ENCODE measurements at regions not wholly inside any gene's neighbourhood (a gene's known extent, or its start where the extent isn't known, plus 50 kb on each side); places are given as distances from the start of the nearest gene placed in this dataset.
"Not testable (repeated sequence)": the region's sequence is repeated elsewhere in the genome, so short reads cannot be mapped to it uniquely, and the experiment has no call there.

DNA sequence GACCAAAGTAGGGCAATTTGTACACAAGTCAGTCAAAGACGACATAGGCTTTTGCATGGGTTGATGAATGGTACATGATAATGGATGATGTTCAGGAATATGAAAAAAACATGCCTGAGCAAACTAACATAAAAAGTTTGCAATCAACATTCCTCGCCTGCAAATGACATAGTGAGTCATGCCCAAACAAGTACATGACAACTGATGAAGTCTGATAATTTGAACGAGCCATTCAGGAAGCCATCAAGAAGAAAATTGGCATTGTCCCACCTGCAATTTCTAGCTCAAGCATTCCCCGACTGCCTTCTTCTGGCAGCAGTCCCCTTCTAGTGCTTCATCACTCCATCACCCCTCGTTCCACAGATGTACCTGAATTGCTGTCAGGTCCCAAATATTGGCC lies 118.4 kb upstream of the NR5A2 start:
- H3K27me3 Mint-ChIP-seq: peaks cover 14% of the 10 kb centered on the region
- no peak overlapping the region for H3K4me3 Mint-ChIP-seq

DNA sequence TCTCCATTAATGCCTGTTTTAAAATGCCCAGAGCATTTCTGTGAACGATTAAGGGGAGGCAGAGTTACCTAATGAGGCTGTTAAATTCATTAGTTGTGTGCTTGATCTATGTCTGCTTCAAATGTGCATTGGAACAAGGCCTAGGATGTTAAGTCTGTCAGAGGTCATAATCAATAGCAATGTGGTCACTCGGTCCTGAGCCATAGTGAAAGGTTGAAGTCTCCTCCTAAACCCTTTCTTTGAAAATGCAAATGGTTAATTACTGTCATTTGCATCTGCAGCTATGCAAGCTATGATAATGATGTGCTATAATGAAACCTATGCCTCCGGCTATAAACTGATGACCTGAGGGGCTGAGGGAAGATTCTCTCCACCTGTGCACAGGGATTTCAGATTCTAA lies 114.2 kb upstream of the NR5A2 start:
- peaks cover 21% of the 10 kb centered on the region for H3K27me3 Mint-ChIP-seq
- no peaks in the 10 kb centered on the region for H3K4me1 Mint-ChIP-seq (ENCODE audit: low read depth)
- H3K4me3 Mint-ChIP-seq: no peak overlapping the region
- no peaks in the 10 kb centered on the region for H3K36me3 Mint-ChIP-seq (ENCODE audit: low read depth)
- H3K27ac Mint-ChIP-seq: no peak overlapping the region
- no peak for DNase-seq
- no peaks in the 10 kb centered on the region for H3K9me3 Mint-ChIP-seq

More for the DNA sequence above, 118.4 kb upstream of the NR5A2 start:
- no peaks in the 10 kb centered on the region for H3K4me1 Mint-ChIP-seq (ENCODE audit: low read depth)
- H3K36me3 Mint-ChIP-seq (ENCODE audit: low read depth): no peaks in the 10 kb centered on the region
- no peaks in the 10 kb centered on the region for H3K9me3 Mint-ChIP-seq
- H3K27ac Mint-ChIP-seq: no peak overlapping the region
- no peak for DNase-seq

- no peak for DNase-seq
- Mint-ChIP-seq H3K36me3 (ENCODE audit: low read depth) (no peaks in the 10 kb centered on the region), H3K27ac (no peak overlapping the region), H3K27me3 (peaks cover 21% of the 10 kb centered on the region), H3K4me1 (ENCODE audit: low read depth) (no peaks in the 10 kb centered on the region), H3K4me3 (no peak overlapping the region), H3K9me3 (no peaks in the 10 kb centered on the region)
Observed at GRCh38 chr1:199914546-199914945, 113.0 kb upstream of the NR5A2 start.

- H3K27ac Mint-ChIP-seq: no peak overlapping the region
- no peaks in the 10 kb centered on the region for H3K9me3 Mint-ChIP-seq
- no peaks in the 10 kb centered on the region for H3K36me3 Mint-ChIP-seq (ENCODE audit: low read depth)
- H3K4me3 Mint-ChIP-seq: no peak overlapping the region
- H3K4me1 Mint-ChIP-seq (ENCODE audit: low read depth): no peaks in the 10 kb centered on the region
- H3K27me3 Mint-ChIP-seq: peaks cover 38% of the 10 kb centered on the region
- DNase-seq: no peak
Observed at GRCh38 chr1:199918196-199918769, 109.2 kb upstream of the NR5A2 start.

- no peak for DNase-seq
- Mint-ChIP-seq H3K4me1 (ENCODE audit: low read depth) (no peaks in the 10 kb centered on the region), H3K36me3 (ENCODE audit: low read depth) (no peaks in the 10 kb centered on the region), H3K27ac (no peak overlapping the region), H3K27me3 (peaks cover 42% of the 10 kb centered on the region), H3K9me3 (no peaks in the 10 kb centered on the region), H3K4me3 (no peak overlapping the region)
Observed at GRCh38 chr1:199920635-199921034, 106.9 kb upstream of the NR5A2 start.

- no peak for DNase-seq
- H3K4me1 Mint-ChIP-seq (ENCODE audit: low read depth): peaks cover 8% of the 10 kb centered on the region
- peaks cover 23% of the 10 kb centered on the region for H3K27me3 Mint-ChIP-seq
- no peak overlapping the region for H3K4me3 Mint-ChIP-seq
- no peaks in the 10 kb centered on the region for H3K9me3 Mint-ChIP-seq
- no peak overlapping the region for H3K27ac Mint-ChIP-seq
- H3K36me3 Mint-ChIP-seq (ENCODE audit: low read depth): no peaks in the 10 kb centered on the region
Observed at GRCh38 chr1:199929556-199929955, 98.0 kb upstream of the NR5A2 start.

DNA sequence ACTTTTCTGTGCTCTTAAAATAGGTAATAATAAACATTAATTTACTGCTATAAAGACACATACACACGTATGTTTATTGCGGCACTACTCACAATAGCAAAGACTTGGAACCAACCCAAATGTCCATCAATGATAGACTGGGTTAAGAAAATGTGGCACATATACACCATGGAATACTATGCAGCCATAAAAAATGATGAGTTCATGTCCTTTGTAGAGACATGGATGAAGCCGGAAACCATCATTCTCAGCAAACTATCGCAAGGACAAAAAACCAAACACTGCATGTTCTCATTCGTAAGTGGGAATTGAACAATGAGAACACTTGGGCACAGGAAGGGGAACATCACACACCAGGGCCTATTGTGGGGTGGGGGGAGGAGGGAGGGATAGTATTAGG lies 97.4 kb upstream of the NR5A2 start:
- H3K27ac Mint-ChIP-seq; H3K4me3 Mint-ChIP-seq; H3K9me3 Mint-ChIP-seq; H3K36me3 Mint-ChIP-seq (ENCODE audit: low read depth); H3K4me1 Mint-ChIP-seq (ENCODE audit: low read depth); DNase-seq: not testable (repeated sequence)
- peaks cover 22% of the 10 kb centered on the region for H3K27me3 Mint-ChIP-seq

DNA sequence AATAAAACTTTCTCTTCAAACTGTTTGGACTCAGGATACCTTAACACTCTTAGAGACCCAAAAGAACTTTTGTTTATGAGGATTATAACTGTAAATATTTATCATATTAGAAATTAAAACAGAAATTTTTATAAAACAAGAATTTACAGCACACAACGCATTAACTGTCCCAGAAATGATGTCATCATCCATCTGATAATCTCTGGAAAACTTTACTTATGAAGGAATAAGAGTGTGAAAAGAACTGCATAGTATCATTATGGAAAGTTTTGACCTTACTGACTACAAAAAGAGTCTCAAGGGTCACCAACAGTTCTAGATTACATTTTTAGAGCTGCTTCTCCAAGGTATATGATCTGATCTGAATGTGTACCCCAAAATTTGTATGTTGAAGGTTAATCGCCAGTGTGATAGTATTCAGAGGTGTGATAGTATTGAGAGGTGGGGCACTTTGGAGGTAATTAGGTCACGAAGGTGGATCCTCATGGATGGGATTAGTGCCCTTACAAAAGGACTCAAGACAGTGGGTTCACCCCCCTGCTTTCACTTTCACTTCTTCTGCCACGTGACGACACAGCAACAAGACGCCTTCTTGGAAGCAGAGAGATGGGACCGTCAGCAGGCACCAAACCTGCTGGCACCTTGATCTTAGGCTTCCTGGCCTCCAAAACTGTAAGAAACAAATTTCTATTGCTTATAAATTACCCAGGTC lies 95.7 kb upstream of the NR5A2 start:
- Mint-ChIP-seq H3K27me3 (peaks cover 38% of the 10 kb centered on the region), H3K36me3 (ENCODE audit: low read depth) (no peaks in the 10 kb centered on the region), H3K27ac (no peak overlapping the region), H3K4me1 (ENCODE audit: low read depth) (peaks cover 8% of the 10 kb centered on the region), H3K4me3 (peak overlapping the region; percentile 45), H3K9me3 (no peaks in the 10 kb centered on the region)
- no peak for DNase-seq

DNA sequence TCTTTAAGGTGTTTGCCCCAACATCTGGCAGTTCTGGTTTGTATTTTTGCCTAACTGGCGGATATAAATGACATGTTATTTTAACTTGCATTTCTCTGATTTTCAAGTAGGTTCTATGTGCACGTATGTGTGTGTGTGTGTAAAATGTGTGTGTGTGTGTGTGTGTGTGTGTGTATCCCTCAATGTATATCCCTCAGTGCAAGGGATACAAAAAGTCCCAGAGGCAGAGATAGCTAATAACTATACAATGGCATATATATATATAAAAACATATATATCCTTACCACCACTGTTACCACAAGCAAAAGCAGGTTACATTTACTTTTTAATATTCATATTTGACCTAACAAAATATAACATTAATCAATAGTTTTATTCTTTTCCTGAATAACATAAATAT lies 95.0 kb upstream of the NR5A2 start:
- no peak for DNase-seq
- Mint-ChIP-seq H3K27me3 (peaks cover 43% of the 10 kb centered on the region), H3K36me3 (ENCODE audit: low read depth) (no peaks in the 10 kb centered on the region), H3K27ac (no peak overlapping the region), H3K4me1 (ENCODE audit: low read depth) (peaks cover 8% of the 10 kb centered on the region), H3K9me3 (no peaks in the 10 kb centered on the region), H3K4me3 (no peak overlapping the region)

- Mint-ChIP-seq H3K36me3 (ENCODE audit: low read depth) (no peaks in the 10 kb centered on the region), H3K9me3 (no peaks in the 10 kb centered on the region), H3K27ac (no peak overlapping the region), H3K27me3 (peaks cover 58% of the 10 kb centered on the region), H3K4me3 (no peak overlapping the region), H3K4me1 (ENCODE audit: low read depth) (peaks cover 20% of the 10 kb centered on the region)
- DNase-seq: no peak
Observed at GRCh38 chr1:199936441-199936840, 91.1 kb upstream of the NR5A2 start.

DNA sequence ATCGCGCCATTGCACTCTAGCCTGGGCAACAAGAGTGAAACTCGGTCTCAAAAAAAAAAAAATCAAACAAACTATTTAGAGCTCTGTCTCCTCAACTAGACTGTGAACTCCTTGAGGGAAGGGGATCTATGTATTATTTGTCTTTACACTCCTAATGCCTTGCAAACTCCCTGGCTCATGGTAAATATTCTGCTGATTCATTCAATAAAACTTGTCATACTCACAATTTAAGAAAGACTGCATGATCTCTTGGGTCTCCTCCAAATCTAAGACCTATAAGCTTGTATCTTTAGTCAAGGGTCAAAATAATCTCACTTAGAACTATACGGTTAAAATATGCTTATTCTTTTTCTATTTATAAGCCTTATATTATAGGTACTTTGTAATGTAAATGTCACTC lies 90.3 kb upstream of the NR5A2 start:
- H3K27me3 Mint-ChIP-seq: peaks cover 53% of the 10 kb centered on the region
- no peak overlapping the region for H3K4me3 Mint-ChIP-seq
- H3K27ac Mint-ChIP-seq: no peak overlapping the region
- peaks cover 20% of the 10 kb centered on the region for H3K4me1 Mint-ChIP-seq (ENCODE audit: low read depth)
- H3K9me3 Mint-ChIP-seq: no peaks in the 10 kb centered on the region
- H3K36me3 Mint-ChIP-seq (ENCODE audit: low read depth): no peaks in the 10 kb centered on the region
- DNase-seq: no peak

- no peaks in the 10 kb centered on the region for H3K36me3 Mint-ChIP-seq (ENCODE audit: low read depth)
- H3K9me3 Mint-ChIP-seq: no peaks in the 10 kb centered on the region
- H3K4me1 Mint-ChIP-seq (ENCODE audit: low read depth): peaks cover 20% of the 10 kb centered on the region
- H3K4me3 Mint-ChIP-seq: no peak overlapping the region
- no peak for DNase-seq
- no peak overlapping the region for H3K27ac Mint-ChIP-seq
- peaks cover 51% of the 10 kb centered on the region for H3K27me3 Mint-ChIP-seq
Observed at GRCh38 chr1:199937661-199938060, 89.8 kb upstream of the NR5A2 start.

DNA sequence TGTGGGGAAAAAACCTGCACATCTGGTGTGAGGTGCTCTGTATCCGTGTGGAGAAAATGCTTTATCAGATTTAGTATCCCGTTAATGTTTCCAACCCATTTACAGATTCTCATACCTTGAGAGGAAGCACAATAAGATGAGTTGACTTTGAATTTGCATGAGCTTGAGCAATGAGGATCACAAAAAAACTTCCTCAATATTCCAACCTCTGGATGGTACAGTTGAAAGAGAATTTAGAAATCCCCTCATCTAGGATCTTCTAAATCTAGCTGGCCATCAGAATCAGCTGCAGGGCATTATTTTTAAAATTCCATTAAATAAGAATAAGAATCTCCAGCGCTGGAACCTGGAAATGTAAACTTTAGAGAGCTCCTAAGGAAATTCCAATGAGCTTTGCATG lies 82.5 kb upstream of the NR5A2 start:
- Mint-ChIP-seq H3K27me3 (peaks cover 55% of the 10 kb centered on the region), H3K27ac (no peak overlapping the region), H3K9me3 (no peaks in the 10 kb centered on the region)

GRCh38 chr1:199945591-199945990 lies 81.9 kb upstream of the NR5A2 start:
- H3K4me1 Mint-ChIP-seq (ENCODE audit: low read depth): peaks cover 20% of the 10 kb centered on the region
- DNase-seq: no peak
- no peaks in the 10 kb centered on the region for H3K36me3 Mint-ChIP-seq (ENCODE audit: low read depth)
- no peak overlapping the region for H3K27ac Mint-ChIP-seq
- H3K4me3 Mint-ChIP-seq: no peak overlapping the region
- no peaks in the 10 kb centered on the region for H3K9me3 Mint-ChIP-seq
- H3K27me3 Mint-ChIP-seq: peaks cover 55% of the 10 kb centered on the region

More for the DNA sequence above, 82.5 kb upstream of the NR5A2 start:
- DNase-seq: no peak
- peaks cover 21% of the 10 kb centered on the region for H3K4me1 Mint-ChIP-seq (ENCODE audit: low read depth)
- H3K36me3 Mint-ChIP-seq (ENCODE audit: low read depth): no peaks in the 10 kb centered on the region
- H3K4me3 Mint-ChIP-seq: no peak overlapping the region

GRCh38 chr1:199946305-199947155 lies 81.0 kb upstream of the NR5A2 start:
- Mint-ChIP-seq H3K27ac (no peak overlapping the region), H3K27me3 (peaks cover 62% of the 10 kb centered on the region), H3K36me3 (ENCODE audit: low read depth) (no peaks in the 10 kb centered on the region), H3K4me1 (ENCODE audit: low read depth) (peaks cover 11% of the 10 kb centered on the region), H3K9me3 (no peaks in the 10 kb centered on the region), H3K4me3 (no peak overlapping the region)
- no peak for DNase-seq

All from activated T-cell treated with anti-CD3 and anti-CD28 coated beads, Interleukin-2, amount 50 U/mL, for 24 hours (primary cell).